HL-60 (cell line): ENCODE measurements at regions not wholly inside any gene's neighbourhood (a gene's known extent, or its start where the extent isn't known, plus 50 kb on each side); places are given as distances from the start of the nearest gene placed in this dataset.

Experiments
- DNase-seq, 2 experiments: peaks; one replicate each; pipeline ENCODE4 v3.0.0-alpha.2; 2010 to 2020; ENCODE audit warnings: low read depth in 1 of 2, low spot score in 1 of 2
- H3K27ac ChIP-seq: fragments of 250-450 bp; sonication (Bioruptor Pico); replicated peaks from 2 replicates; pipeline ENCODE4 v1.5.1; 2020; ENCODE audit warnings: mild to moderate bottlenecking, moderate library complexity
- H3K27me3 ChIP-seq: fragments of 250-450 bp; sonication (Bioruptor Pico); 2 replicates; pipeline ENCODE4 v1.5.1; 2021; ENCODE audit warnings: mild to moderate bottlenecking, moderate library complexity; ENCODE audit not compliant: insufficient read depth, poor library complexity, severe bottlenecking
- H3K4me3 ChIP-seq: replicated peaks from 2 replicates; pipeline ENCODE4 v1.5.1; 2011; ENCODE audit warnings: mild to moderate bottlenecking, control low read depth, low read length; ENCODE audit not compliant: insufficient read depth
- GABPA ChIP-seq: IDR thresholded peaks from 2 replicates; pipeline ENCODE4 v1.6.1; 2012; ENCODE audit warnings: low read depth
- POLR2AphosphoS5 ChIP-seq: IDR thresholded peaks from 2 replicates; pipeline ENCODE4 v1.6.1; 2012; ENCODE audit warnings: low read depth
- SPI1 ChIP-seq: IDR thresholded peaks from 2 replicates; pipeline ENCODE4 v1.6.1; 2012; ENCODE audit warnings: low read depth, mild to moderate bottlenecking, borderline replicate concordance
- TF ChIP-seq, protein P1 (sequence below): IDR thresholded peaks from one replicate; pipeline ENCODE4 v1.5.1; 2011; ENCODE audit warnings: low read length, control low read depth, inconsistent platforms; ENCODE audit not compliant: insufficient read depth
- TF ChIP-seq, protein P2 (sequence below): IDR thresholded peaks from 2 replicates; pipeline ENCODE4 v1.6.1; 2012; ENCODE audit warnings: low read depth; ENCODE audit not compliant: insufficient replicate concordance

GRCh38 chr11:70744396-70745185, 346.3 kb downstream of the CTTN start:
- Histone ChIP-seq H3K4me3 (no peak overlapping the region), H3K27ac (no peak overlapping the region), H3K27me3 (no peaks in the 10 kb centered on the region)
- TF ChIP-seq GABPA, result no peak
- TF ChIP-seq, protein P1, sequence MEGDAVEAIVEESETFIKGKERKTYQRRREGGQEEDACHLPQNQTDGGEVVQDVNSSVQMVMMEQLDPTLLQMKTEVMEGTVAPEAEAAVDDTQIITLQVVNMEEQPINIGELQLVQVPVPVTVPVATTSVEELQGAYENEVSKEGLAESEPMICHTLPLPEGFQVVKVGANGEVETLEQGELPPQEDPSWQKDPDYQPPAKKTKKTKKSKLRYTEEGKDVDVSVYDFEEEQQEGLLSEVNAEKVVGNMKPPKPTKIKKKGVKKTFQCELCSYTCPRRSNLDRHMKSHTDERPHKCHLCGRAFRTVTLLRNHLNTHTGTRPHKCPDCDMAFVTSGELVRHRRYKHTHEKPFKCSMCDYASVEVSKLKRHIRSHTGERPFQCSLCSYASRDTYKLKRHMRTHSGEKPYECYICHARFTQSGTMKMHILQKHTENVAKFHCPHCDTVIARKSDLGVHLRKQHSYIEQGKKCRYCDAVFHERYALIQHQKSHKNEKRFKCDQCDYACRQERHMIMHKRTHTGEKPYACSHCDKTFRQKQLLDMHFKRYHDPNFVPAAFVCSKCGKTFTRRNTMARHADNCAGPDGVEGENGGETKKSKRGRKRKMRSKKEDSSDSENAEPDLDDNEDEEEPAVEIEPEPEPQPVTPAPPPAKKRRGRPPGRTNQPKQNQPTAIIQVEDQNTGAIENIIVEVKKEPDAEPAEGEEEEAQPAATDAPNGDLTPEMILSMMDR, result no peak
- DNase-seq, result no peak

GRCh38 chr11:70745451-70745850, 347.1 kb downstream of the CTTN start:
- Histone ChIP-seq H3K27ac (no peak overlapping the region), H3K27me3 (no peaks in the 10 kb centered on the region), H3K4me3 (no peak overlapping the region)
- TF ChIP-seq GABPA (no peak), POLR2AphosphoS5 (no peak), SPI1 (no peak)
- TF ChIP-seq, protein P1, result no peak
- TF ChIP-seq, protein P2, sequence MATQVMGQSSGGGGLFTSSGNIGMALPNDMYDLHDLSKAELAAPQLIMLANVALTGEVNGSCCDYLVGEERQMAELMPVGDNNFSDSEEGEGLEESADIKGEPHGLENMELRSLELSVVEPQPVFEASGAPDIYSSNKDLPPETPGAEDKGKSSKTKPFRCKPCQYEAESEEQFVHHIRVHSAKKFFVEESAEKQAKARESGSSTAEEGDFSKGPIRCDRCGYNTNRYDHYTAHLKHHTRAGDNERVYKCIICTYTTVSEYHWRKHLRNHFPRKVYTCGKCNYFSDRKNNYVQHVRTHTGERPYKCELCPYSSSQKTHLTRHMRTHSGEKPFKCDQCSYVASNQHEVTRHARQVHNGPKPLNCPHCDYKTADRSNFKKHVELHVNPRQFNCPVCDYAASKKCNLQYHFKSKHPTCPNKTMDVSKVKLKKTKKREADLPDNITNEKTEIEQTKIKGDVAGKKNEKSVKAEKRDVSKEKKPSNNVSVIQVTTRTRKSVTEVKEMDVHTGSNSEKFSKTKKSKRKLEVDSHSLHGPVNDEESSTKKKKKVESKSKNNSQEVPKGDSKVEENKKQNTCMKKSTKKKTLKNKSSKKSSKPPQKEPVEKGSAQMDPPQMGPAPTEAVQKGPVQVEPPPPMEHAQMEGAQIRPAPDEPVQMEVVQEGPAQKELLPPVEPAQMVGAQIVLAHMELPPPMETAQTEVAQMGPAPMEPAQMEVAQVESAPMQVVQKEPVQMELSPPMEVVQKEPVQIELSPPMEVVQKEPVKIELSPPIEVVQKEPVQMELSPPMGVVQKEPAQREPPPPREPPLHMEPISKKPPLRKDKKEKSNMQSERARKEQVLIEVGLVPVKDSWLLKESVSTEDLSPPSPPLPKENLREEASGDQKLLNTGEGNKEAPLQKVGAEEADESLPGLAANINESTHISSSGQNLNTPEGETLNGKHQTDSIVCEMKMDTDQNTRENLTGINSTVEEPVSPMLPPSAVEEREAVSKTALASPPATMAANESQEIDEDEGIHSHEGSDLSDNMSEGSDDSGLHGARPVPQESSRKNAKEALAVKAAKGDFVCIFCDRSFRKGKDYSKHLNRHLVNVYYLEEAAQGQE, result no peak
- no peak for DNase-seq

GRCh38 chr11:70745941-70746340, 347.6 kb downstream of the CTTN start:
- no peak for DNase-seq
- no peak for TF ChIP-seq POLR2AphosphoS5
- TF ChIP-seq, protein P1, result no peak
- TF ChIP-seq GABPA, result no peak
- TF ChIP-seq, protein P2, result no peak
- TF ChIP-seq SPI1, result no peak
- no peak overlapping the region for H3K27ac ChIP-seq
- H3K4me3 ChIP-seq, result no peak overlapping the region
- H3K27me3 ChIP-seq, result no peaks in the 10 kb centered on the region

DNA sequence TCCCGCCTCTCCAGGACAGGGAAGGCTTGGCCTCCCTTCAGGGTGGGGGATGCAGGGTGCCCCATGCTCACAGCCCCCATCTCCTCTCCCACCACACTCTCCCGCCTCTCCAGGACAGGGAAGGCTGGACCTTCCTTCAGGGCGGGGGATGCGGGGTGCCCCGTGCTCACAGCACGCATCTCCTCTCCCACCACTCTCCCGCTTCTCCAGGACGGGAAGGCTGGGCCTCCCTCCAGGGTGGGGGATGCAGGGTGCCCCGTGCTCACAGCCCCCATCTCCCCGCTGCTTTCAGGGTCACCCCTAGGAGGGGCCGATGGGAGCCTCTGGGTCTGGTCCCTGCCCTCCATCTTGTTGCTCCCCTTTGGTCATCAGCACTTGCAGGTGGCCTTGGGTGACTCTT, 348.0 kb downstream of the CTTN start:
- no peak for DNase-seq

More for the DNA sequence above, 348.0 kb downstream of the CTTN start:
- no peaks in the 10 kb centered on the region for H3K27me3 ChIP-seq
- no peak for TF ChIP-seq POLR2AphosphoS5
- TF ChIP-seq, protein P2, result no peak
- no peak for TF ChIP-seq SPI1
- TF ChIP-seq, protein P1, result no peak
- no peak for TF ChIP-seq GABPA
- no peak overlapping the region for H3K27ac ChIP-seq
- H3K4me3 ChIP-seq, result no peak overlapping the region
